ENCODE measurements at regions not wholly inside any gene's neighbourhood (a gene's known extent, or its start where the extent isn't known, plus 50 kb on each side); places are given as distances from the start of the nearest gene placed in this dataset.

GRCh38 chr1:101312147-101312546, 75.3 kb downstream of the S1PR1 start:
- DNase-seq = no peak
- H3K4me3 ChIP-seq (ENCODE audit: low read depth, low read length) = no peak overlapping the region
- H3K36me3 ChIP-seq (replicated peaks) = no peaks in the 10 kb centered on the region
- H3K27ac ChIP-seq = no peak overlapping the region
- in situ Hi-C loops (cut with HindIII; ENCODE audit: low pct_ligation_motif_present, low sequenced_read_pairs) = no loop called here
- H3K27me3 ChIP-seq (replicated peaks) = peaks cover 3% of the 10 kb centered on the region
- TF ChIP-seq CTCF (IDR thresholded peaks at IDR 0.05; ENCODE audit: low read depth, low read length, missing control alignments) = no peak

GRCh38 chr1:101313356-101313755, 76.5 kb downstream of the S1PR1 start:
- TF ChIP-seq CTCF (IDR thresholded peaks at IDR 0.05; ENCODE audit: low read depth, low read length, missing control alignments) = no peak
- in situ Hi-C loops (cut with HindIII; ENCODE audit: low pct_ligation_motif_present, low sequenced_read_pairs) = no loop called here
- Histone ChIP-seq H3K4me3 (ENCODE audit: low read depth, low read length) (no peak overlapping the region), H3K36me3 (replicated peaks) (no peaks in the 10 kb centered on the region), H3K27me3 (replicated peaks) (peaks cover 3% of the 10 kb centered on the region), H3K27ac (no peak overlapping the region)
- DNase-seq = no peak

GRCh38 chr1:101314244-101314643, 77.4 kb downstream of the S1PR1 start:
- DNase-seq = peak; percentile 63
- Histone ChIP-seq H3K27ac (no peak overlapping the region), H3K27me3 (replicated peaks) (peaks cover 3% of the 10 kb centered on the region), H3K4me3 (ENCODE audit: low read depth, low read length) (no peak overlapping the region), H3K36me3 (replicated peaks) (no peaks in the 10 kb centered on the region)
- in situ Hi-C loops (cut with HindIII; ENCODE audit: low pct_ligation_motif_present, low sequenced_read_pairs) = no loop called here
- TF ChIP-seq CTCF (IDR thresholded peaks at IDR 0.05; ENCODE audit: low read depth, low read length, missing control alignments) = no peak

GRCh38 chr1:101316256-101316655, 79.4 kb downstream of the S1PR1 start:
- Histone ChIP-seq H3K36me3 (replicated peaks) (no peaks in the 10 kb centered on the region), H3K4me3 (ENCODE audit: low read depth, low read length) (no peak overlapping the region), H3K27ac (no peak overlapping the region), H3K27me3 (replicated peaks) (peaks cover under 1% of the 10 kb centered on the region)
- TF ChIP-seq CTCF (IDR thresholded peaks at IDR 0.05; ENCODE audit: low read depth, low read length, missing control alignments) = no peak
- no peak for DNase-seq
- in situ Hi-C loops (cut with HindIII; ENCODE audit: low pct_ligation_motif_present, low sequenced_read_pairs) = no loop called here

GRCh38 chr1:101316799-101317198, 80.0 kb downstream of the S1PR1 start:
- H3K27ac ChIP-seq = no peak overlapping the region
- H3K4me3 ChIP-seq (ENCODE audit: low read depth, low read length) = no peak overlapping the region
- H3K36me3 ChIP-seq (replicated peaks) = no peaks in the 10 kb centered on the region
- in situ Hi-C loops (cut with HindIII; ENCODE audit: low pct_ligation_motif_present, low sequenced_read_pairs) = no loop called here
- no peak for TF ChIP-seq CTCF (IDR thresholded peaks at IDR 0.05; ENCODE audit: low read depth, low read length, missing control alignments)
- no peaks in the 10 kb centered on the region for H3K27me3 ChIP-seq (replicated peaks)
- no peak for DNase-seq

- TF ChIP-seq CTCF (IDR thresholded peaks at IDR 0.05; ENCODE audit: low read depth, low read length, missing control alignments) = peak; percentile 22
- H3K4me3 ChIP-seq (ENCODE audit: low read depth, low read length) = no peak overlapping the region
- DNase-seq = no peak
- in situ Hi-C loops (cut with HindIII; ENCODE audit: low pct_ligation_motif_present, low sequenced_read_pairs) = no loop called here
- no peaks in the 10 kb centered on the region for H3K27me3 ChIP-seq (replicated peaks)
- no peaks in the 10 kb centered on the region for H3K36me3 ChIP-seq (replicated peaks)
- no peak overlapping the region for H3K27ac ChIP-seq
Measured at GRCh38 chr1:101317590-101317989, 80.8 kb downstream of the S1PR1 start.
